Kidney tubule cell (primary cell): ENCODE measurements at regions not wholly inside any gene's neighbourhood (a gene's known extent, or its start where the extent isn't known, plus 50 kb on each side); places are given as distances from the start of the nearest gene placed in this dataset.
A peak's percentile ranks its signal among the peaks of the same experiment; 100 is the strongest.

Source experiments
- DNase-seq: peaks from one replicate; pipeline ENCODE4 v3.0.0-alpha.2; 2018; ENCODE audit warnings: low spot score

- DNase-seq, result no peak
Observed at GRCh38 chr1:36576551-36577110, 93.9 kb upstream of the CSF3R start.

GRCh38 chr1:36576118-36576517 is 93.4 kb upstream of the CSF3R start:
- DNase-seq, result peak; percentile 46

GRCh38 chr1:36573445-36573844 is 90.7 kb upstream of the CSF3R start:
- no peak for DNase-seq

GRCh38 chr1:36572906-36573305 is 90.2 kb upstream of the CSF3R start:
- DNase-seq, result no peak

GRCh38 chr1:36572142-36572715 is 89.5 kb upstream of the CSF3R start:
- no peak for DNase-seq

- DNase-seq, result no peak
Observed at GRCh38 chr1:36571106-36571505, 88.4 kb upstream of the CSF3R start.

- no peak for DNase-seq
Observed at GRCh38 chr1:36570478-36571060, 87.9 kb upstream of the CSF3R start.

- no peak for DNase-seq
Observed at GRCh38 chr1:36570006-36570405, 87.3 kb upstream of the CSF3R start.

- no peak for DNase-seq
Observed at GRCh38 chr1:36567601-36568341, 85.1 kb upstream of the CSF3R start.

GRCh38 chr1:36565576-36566501 is 83.1 kb upstream of the CSF3R start:
- DNase-seq, result no peak

GRCh38 chr1:36562181-36562685 is 79.5 kb upstream of the CSF3R start:
- DNase-seq, result no peak

- no peak for DNase-seq
Observed at GRCh38 chr1:36561361-36561724, 78.6 kb upstream of the CSF3R start.

GRCh38 chr1:36560621-36561360 is 78.1 kb upstream of the CSF3R start:
- DNase-seq, result no peak

GRCh38 chr1:36560177-36560576 is 77.5 kb upstream of the CSF3R start:
- DNase-seq, result no peak

- DNase-seq, result no peak
Observed at GRCh38 chr1:36559061-36559460, 76.3 kb upstream of the CSF3R start.

- DNase-seq, result no peak
Observed at GRCh38 chr1:36557041-36558000, 74.6 kb upstream of the CSF3R start.

- DNase-seq, result no peak
Observed at GRCh38 chr1:36555041-36555440, 72.3 kb upstream of the CSF3R start.

- DNase-seq, result no peak
Observed at GRCh38 chr1:36554323-36554628, 71.6 kb upstream of the CSF3R start.

GRCh38 chr1:36553591-36554322 is 71.0 kb upstream of the CSF3R start:
- peak; percentile 60 for DNase-seq
